ENCODE measurements at regions not wholly inside any gene's neighbourhood (a gene's known extent, or its start where the extent isn't known, plus 50 kb on each side); places are given as distances from the start of the nearest gene placed in this dataset.

DNA sequence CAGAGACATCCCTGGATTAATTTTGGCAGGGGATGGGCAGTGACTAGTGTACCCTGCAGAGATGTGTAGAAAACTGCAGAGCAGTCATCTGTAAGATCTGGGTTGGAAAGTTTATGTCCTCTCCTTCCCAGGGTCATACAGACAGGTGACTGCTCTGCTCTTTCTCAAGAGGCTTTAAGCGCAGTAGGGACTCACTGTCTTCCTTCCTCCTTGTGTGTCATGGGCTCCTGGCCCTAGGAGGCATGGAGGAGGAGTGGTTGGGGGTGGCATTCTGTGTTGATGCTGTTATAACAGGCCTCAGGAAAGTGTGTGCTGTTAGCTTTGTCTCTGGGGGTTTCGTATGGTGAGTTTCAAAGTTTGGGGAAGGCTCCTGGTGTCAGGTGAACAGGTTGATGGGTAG lies 130.5 kb upstream of the MGAT5 start:
- Histone ChIP-seq H3K4me2 (ENCODE audit: low read length) (peak overlapping the region; percentile 44), H3K9me2 (replicated peaks; ENCODE audit: control insufficient read depth, low read length) (no peaks in the 10 kb centered on the region), H4K20me1 (ENCODE audit: control insufficient read depth, insufficient read depth, low read depth, low read length) (peaks cover 30% of the 10 kb centered on the region), H3F3A (ENCODE audit: control insufficient read depth, insufficient read depth) (no peaks in the 10 kb centered on the region), H3K4me3 (ENCODE audit: low read length) (peak overlapping the region; percentile 4; the same call in 1 of the 2 replicates), H3K27ac (ENCODE audit: low read depth, low read length) (no peak overlapping the region), H3K36me3 (ENCODE audit: control insufficient read depth, low read length) (peaks cover 8% of the 10 kb centered on the region; the same call in 1 of the 2 replicates), H3K79me2 (ENCODE audit: control insufficient read depth, low read length) (peaks cover 83% of the 10 kb centered on the region), H3K9me3 (ENCODE audit: control insufficient read depth, insufficient read depth, low read length) (no peaks in the 10 kb centered on the region), H3K27me3 (ENCODE audit: control insufficient read depth, low read length) (no peaks in the 10 kb centered on the region), H3K4me1 (ENCODE audit: control insufficient read depth, low read length) (peaks cover 73% of the 10 kb centered on the region)
- TF ChIP-seq EZH2phosphoT487 (IDR thresholded peaks at IDR 0.05; ENCODE audit: borderline replicate concordance, low read length) (no peak), CTCF (IDR thresholded peaks at IDR 0.05; ENCODE audit: low read depth, low read length, poor library complexity, severe bottlenecking) (no peak)

GRCh38 chr2:134124047-134124753 lies 129.7 kb upstream of the MGAT5 start:
- peaks cover 30% of the 10 kb centered on the region for H4K20me1 ChIP-seq (ENCODE audit: control insufficient read depth, insufficient read depth, low read depth, low read length)
- H3K4me3 ChIP-seq (ENCODE audit: low read length) = no peak overlapping the region
- no peaks in the 10 kb centered on the region for H3K9me3 ChIP-seq (ENCODE audit: control insufficient read depth, insufficient read depth, low read length)
- peak overlapping the region; percentile 44 for H3K4me2 ChIP-seq (ENCODE audit: low read length)
- TF ChIP-seq CTCF (IDR thresholded peaks at IDR 0.05; ENCODE audit: low read depth, low read length, poor library complexity, severe bottlenecking) (no peak), EZH2phosphoT487 (IDR thresholded peaks at IDR 0.05; ENCODE audit: borderline replicate concordance, low read length) (no peak)
- no peaks in the 10 kb centered on the region for H3K27me3 ChIP-seq (ENCODE audit: control insufficient read depth, low read length)
- H3K36me3 ChIP-seq (ENCODE audit: control insufficient read depth, low read length) = peaks cover 8% of the 10 kb centered on the region; the same call in 1 of the 2 replicates
- H3F3A ChIP-seq (ENCODE audit: control insufficient read depth, insufficient read depth) = no peaks in the 10 kb centered on the region
- H3K79me2 ChIP-seq (ENCODE audit: control insufficient read depth, low read length) = peaks cover 91% of the 10 kb centered on the region
- no peaks in the 10 kb centered on the region for H3K9me2 ChIP-seq (replicated peaks; ENCODE audit: control insufficient read depth, low read length)
- no peak overlapping the region for H3K27ac ChIP-seq (ENCODE audit: low read depth, low read length)
- H3K4me1 ChIP-seq (ENCODE audit: control insufficient read depth, low read length) = peaks cover 70% of the 10 kb centered on the region

- no peak for TF ChIP-seq CTCF (IDR thresholded peaks at IDR 0.05; ENCODE audit: low read depth, low read length, poor library complexity, severe bottlenecking)
- TF ChIP-seq EZH2phosphoT487 (IDR thresholded peaks at IDR 0.05; ENCODE audit: borderline replicate concordance, low read length) = no peak
- Histone ChIP-seq H3K36me3 (ENCODE audit: control insufficient read depth, low read length) (peaks cover 17% of the 10 kb centered on the region), H4K20me1 (ENCODE audit: control insufficient read depth, insufficient read depth, low read depth, low read length) (peaks cover 25% of the 10 kb centered on the region), H3K4me2 (ENCODE audit: low read length) (no peak overlapping the region), H3K27me3 (ENCODE audit: control insufficient read depth, low read length) (no peaks in the 10 kb centered on the region), H3K4me3 (ENCODE audit: low read length) (no peak overlapping the region), H3K9me2 (replicated peaks; ENCODE audit: control insufficient read depth, low read length) (no peaks in the 10 kb centered on the region), H3K4me1 (ENCODE audit: control insufficient read depth, low read length) (peaks cover 54% of the 10 kb centered on the region), H3K9me3 (ENCODE audit: control insufficient read depth, insufficient read depth, low read length) (no peaks in the 10 kb centered on the region), H3K79me2 (ENCODE audit: control insufficient read depth, low read length) (peaks cover 99% of the 10 kb centered on the region), H3K27ac (ENCODE audit: low read depth, low read length) (no peak overlapping the region), H3F3A (ENCODE audit: control insufficient read depth, insufficient read depth) (no peaks in the 10 kb centered on the region)
Measured at GRCh38 chr2:134127496-134127895, 126.4 kb upstream of the MGAT5 start.

Data from DOHH2 (cell line).